HG02870 (cell line): ENCODE measurements at regions not wholly inside any gene's neighbourhood (a gene's known extent, or its start where the extent isn't known, plus 50 kb on each side); places are given as distances from the start of the nearest gene placed in this dataset.
"Not testable (repeated sequence)": the region's sequence is repeated elsewhere in the genome, so short reads cannot be mapped to it uniquely, and the experiment has no call there.

Experiments used
- ATAC-seq: cut with Tn5 transposase; IDR thresholded peaks from one replicate; pipeline ENCODE4 v1.9.1; 2021; ENCODE audit warnings: mild to moderate bottlenecking, moderate library complexity; ENCODE audit not compliant: unreplicated experiment

DNA sequence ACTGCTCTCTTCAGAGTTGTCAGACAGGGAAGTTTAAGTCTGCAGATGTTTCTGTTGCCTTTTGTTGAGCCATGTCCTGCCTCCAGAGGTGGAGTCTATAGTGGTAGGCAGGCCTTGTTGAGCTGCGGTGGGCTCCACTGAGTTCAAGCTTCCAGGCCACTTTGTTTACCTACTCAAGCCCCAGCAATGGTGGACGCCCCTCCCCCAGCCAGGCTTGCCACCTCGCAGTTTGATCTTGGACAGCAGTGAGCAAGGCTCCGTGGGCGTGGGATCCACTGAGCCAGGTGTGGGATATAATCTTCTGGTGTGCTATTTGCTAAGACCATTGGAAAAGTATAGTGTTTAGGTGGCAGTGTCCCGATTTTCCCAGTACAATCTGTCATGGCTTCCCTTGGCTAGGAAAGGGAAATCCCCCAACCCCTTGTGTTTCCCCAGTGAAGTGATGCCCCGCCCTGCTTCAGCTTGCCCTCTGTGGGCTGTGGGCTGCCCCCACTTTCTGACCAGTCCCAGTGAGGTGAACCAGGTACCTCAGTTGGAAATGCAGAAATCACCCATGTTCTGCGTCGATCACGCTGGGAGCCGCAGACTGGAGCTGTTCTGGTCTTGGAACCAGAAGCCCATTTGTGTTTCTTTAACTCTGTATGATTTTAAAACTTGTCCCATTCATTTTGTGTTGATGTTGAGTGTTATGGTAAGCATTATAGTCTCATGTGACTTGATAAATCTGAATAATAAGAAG, 89.2 kb upstream of the CALCR start:
- ATAC-seq, result no peak

GRCh38 chr7:93658163-93658562, 83.6 kb upstream of the CALCR start:
- ATAC-seq, result not testable (repeated sequence)

DNA sequence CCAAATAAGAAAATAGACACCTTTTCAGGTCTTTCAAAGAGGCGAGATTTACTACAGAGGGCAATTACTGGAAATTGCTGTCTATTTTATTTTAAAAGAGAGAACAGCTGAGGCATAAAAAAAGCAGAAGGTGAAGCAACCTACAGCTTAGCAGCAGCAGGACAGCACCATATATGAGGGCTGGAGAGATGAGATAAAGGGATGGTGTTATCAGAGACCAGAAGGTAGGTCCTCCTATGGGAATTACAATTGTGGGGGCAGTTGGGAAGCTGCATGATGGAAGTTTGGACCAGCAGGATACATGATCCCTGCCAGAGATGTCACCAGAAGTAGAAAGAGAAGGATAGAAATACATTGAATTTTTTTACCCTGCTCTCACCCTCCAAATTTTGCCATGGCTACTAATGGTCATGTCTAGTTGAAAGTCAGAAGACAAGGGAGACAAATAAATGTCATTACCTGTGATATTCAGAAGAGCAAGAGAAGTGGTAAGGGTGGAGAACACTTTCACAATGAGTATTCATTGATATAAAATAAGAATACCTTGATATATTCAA, 77.2 kb upstream of the CALCR start:
- ATAC-seq, result no peak

GRCh38 chr7:93646538-93646937, 72.0 kb upstream of the CALCR start:
- ATAC-seq, result no peak

DNA sequence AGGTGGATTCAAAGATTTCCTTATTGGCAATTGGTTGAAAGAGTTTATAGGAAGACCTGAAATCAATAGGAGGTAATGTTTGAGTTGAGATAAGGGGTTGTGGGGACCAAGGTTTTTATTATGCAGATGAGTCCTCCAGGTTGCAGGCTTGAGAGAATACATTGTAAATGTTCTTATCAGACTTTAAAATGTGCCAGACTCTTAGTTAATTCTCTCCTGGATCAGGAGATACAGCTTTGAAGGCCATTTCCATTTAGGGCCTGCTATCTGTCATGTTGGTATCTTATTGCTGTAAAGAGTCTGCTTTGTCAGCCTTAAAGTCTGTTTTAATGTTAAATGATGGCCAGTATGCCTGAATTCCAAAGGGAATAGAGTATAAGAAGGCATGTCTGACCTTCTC, 61.8 kb upstream of the CALCR start:
- ATAC-seq, result no peak

DNA sequence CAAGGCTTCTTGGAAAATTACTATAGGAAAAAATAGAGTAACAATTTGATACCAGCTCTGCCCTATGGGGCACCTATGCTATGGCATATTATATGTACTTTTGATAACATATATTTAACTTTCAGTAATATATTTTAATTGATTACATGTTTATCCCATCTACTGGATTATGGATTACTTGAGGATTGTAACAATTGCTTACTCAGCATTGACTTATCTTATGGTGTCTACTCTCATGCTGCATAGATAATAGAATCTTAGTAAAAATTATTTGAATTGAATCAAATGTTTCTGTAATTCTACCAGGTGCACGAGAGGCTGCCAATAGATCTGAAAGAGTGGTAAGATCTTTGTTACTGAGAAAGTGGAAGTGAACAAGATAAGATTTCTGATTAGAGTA, 57.8 kb upstream of the CALCR start:
- ATAC-seq, result no peak

GRCh38 chr7:93629291-93629801, 54.8 kb upstream of the CALCR start:
- ATAC-seq, result no peak

GRCh38 chr7:93626869-93627268, 52.3 kb upstream of the CALCR start:
- ATAC-seq, result no peak
